MV-4-11 (cell line): ENCODE measurements at regions not wholly inside any gene's neighbourhood (a gene's known extent, or its start where the extent isn't known, plus 50 kb on each side); places are given as distances from the start of the nearest gene placed in this dataset.
"Not testable (repeated sequence)": the region's sequence is repeated elsewhere in the genome, so short reads cannot be mapped to it uniquely, and the experiment has no call there.

Experiments
- DNase-seq: peaks from one replicate; lab custom pipeline; 2025; lab: John Stamatoyannopoulos, UW

DNA sequence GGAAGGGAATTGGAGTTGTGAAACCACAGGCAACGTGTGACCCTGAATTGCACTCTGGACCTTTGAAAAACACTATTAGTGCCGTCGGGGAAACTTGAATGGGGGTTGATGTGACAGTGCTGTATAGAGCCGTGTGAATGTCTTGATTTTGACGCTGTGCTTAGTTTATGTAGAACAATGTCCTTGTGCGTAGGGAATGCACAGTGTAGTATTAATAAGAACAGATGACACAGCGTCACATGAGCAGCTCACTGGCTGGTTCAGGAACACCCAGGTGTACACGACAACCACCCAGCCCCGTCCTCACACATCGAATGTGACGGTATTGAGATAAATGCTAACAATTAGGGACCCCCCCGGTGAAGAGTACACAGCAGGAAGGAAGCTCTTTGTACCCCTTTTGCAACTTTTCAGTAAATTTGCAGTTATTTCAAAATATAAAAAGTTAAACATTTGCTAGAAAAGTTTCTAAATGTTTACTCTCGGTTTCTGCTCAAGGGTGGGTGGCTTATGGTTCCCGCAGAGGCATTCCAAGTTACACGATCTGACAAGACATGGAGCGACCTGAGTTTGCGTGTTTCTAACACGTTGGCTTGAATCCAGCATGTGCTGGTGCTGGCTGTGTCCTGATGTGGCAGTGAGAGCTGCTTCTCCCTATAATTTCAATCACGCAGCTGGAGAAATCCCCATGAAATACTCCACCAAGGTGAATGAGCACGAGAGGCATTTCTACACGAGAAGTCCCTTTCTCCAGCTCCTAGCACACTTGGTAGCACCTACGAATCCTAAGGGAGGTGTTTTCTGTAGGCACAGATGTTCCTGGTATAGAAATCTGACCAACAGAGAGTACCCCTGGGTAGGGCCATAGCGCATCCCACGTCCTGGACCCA, 208.0 kb upstream of the EXOC2 start:
- no peak for DNase-seq

- peak; percentile 67 for DNase-seq
Measured at GRCh38 chr6:897528-898207, 204.7 kb upstream of the EXOC2 start.

- DNase-seq = no peak
Measured at GRCh38 chr6:894274-894673, 201.3 kb upstream of the EXOC2 start.

DNA sequence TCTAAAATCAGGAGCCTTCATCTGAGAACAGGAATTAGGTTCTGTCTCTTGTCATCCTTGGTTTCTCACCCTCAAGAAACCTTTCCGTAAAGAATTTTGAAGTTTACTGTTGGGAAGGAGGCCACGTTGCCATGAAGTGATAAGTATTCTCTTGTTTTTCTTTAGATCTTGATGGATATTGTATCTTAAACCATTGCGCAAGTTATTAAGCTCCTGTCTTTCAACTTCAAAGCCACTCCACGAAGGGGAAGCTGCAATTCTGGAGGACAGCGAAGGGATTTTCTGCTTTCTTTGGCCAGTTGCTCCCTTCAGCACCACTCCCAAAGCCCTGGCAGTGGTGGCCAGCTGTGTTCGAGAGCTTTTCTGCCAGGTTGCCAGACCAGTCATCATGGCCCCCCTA, 198.1 kb upstream of the EXOC2 start:
- no peak for DNase-seq

GRCh38 chr6:890201-890600, 197.3 kb upstream of the EXOC2 start:
- DNase-seq = no peak

DNA sequence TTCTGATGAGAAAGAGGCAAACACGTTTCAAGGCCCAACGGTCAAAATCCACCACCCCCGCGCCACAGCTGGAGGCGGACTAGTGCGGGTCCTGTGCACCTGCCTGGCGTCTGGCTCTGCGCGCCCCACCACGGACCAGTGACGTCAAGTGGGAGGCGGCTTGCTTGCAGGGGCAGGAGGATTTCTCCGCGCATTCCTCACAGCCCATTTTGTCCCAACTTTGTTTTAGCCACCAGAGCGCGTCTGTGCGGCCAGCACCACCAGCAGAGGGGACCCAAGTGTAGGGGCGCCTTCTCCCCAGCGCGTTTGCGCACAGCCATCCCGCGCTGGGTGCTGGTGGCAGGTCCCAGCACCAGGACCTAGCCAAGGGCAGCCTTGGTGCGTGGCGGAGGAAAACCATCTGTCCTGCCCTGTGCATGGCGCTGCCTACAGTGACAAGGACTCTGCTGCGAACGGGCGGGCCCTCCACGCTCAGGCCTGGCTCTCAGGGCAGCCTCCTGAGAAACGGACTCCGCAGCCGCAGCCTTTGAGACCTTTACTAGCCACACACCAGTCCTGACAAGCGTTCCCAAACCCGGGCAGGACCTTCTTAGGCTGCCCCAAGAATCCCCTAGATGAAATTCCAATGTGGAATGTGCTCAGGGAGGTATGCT, 194.8 kb upstream of the EXOC2 start:
- DNase-seq = no peak

DNA sequence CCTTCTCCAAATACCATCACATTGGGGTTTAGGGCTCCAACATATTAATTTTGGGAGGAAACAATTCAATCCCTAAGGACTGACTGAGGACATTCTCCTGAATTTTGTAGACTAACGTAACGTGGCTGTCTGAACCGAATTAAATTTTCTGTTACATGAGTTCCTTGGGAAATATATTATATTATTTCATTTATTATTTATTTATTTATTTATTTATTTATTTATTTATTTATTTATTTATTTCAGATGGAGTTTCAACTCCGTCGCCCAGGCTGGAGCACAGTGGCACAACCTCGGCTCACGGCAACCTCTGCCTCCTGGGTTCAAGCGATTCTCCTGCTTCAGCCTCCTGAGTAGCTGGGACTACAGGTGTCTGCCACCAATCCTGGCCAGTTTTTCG, 193.2 kb upstream of the EXOC2 start:
- DNase-seq = not testable (repeated sequence)

DNA sequence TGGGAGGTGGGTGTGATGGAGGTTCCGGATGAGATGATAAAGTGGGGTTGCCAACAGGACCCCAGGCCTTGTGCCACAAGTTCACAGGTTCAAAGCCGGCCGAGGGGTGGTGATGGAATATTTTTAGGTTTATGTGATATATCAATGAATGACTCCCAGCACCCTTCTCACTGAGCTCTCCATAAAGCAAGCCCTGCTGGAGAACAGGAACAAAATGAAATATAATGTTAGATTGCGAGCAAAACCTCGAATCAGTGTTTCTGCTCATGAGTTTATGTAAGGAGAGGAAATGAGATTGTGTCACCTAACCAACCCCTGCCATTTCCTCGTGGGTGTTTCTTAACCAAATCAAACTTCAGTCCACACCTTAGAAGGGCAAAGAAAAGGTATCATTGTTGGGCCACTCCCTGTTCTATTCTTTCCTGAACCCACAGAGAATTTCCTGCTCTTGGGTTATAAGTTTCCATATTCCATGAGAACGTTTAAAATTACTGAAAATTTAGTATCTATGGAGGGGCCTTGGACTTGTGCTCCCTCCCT, 192.2 kb upstream of the EXOC2 start:
- DNase-seq = peak; percentile 59

- no peak for DNase-seq
Measured at GRCh38 chr6:884570-884969, 191.6 kb upstream of the EXOC2 start.

DNA sequence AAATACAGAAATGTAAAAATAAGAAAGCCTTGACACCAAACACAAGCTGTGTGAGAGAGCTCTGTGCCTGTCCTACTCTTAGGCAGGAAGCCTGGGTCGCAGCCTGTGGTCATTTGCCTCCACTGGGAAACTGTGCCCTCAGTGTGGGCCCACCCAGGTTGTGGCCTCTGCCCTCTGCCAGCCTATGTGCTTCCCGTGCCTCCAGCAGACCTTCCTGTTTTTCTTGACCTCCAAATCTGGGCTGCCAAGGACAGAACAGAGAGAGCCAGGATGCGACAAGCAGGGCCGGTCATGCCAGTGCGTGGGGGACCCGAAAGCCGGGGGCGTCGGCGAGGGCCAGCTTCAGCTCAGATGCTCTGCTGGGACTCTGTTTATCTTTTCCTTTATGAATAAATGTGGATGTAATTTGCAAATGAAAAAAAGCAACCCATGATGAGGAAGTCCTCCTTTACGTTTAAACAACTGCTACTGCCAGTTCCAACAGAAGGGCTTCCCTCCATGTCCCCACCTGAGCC, 189.2 kb upstream of the EXOC2 start:
- no peak for DNase-seq

DNA sequence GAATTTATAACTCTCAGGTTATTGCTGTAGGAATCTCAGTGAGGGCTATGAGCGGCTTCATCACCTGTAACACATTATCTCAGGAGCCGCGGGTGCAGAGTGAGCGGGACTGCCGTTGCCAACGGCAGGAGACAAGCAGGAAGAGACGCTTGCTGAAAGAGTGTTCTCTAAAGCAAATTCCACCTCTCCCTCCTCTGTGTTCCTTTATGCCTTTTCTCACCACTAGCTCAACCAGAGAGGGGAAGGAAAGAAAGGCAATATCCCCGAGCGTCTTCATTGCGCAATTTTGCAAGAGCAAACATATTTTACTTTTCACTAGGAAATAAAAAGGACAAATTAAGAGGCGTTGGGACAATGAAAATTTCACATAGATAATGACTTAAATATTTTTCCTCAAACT, 185.2 kb upstream of the EXOC2 start:
- DNase-seq = peak; percentile 41

- DNase-seq = no peak
Measured at GRCh38 chr6:875012-875411, 182.1 kb upstream of the EXOC2 start.

- no peak for DNase-seq
Measured at GRCh38 chr6:872570-873125, 179.7 kb upstream of the EXOC2 start.

GRCh38 chr6:871503-871902, 178.6 kb upstream of the EXOC2 start:
- DNase-seq = no peak

- no peak for DNase-seq
Measured at GRCh38 chr6:870096-870495, 177.2 kb upstream of the EXOC2 start.

DNA sequence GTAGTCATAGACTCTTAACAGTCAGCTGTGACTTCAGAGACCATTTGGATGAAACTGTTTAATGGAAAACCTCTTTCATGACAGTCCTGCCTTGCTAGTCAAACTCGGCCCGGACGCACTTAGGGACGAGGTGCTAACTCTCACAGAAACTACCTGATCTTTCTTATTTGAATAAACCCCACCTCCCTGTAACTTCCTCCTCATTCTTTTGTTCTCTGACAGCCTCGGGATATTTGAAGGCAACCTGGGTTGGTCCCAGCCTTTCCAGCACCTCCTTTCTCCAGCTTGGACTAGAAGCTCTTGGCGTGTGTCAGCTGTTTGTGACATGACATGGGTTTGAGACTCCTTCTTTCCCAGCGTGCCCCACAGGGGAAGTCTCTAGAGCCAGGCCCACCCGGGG, 175.3 kb upstream of the EXOC2 start:
- no peak for DNase-seq

DNA sequence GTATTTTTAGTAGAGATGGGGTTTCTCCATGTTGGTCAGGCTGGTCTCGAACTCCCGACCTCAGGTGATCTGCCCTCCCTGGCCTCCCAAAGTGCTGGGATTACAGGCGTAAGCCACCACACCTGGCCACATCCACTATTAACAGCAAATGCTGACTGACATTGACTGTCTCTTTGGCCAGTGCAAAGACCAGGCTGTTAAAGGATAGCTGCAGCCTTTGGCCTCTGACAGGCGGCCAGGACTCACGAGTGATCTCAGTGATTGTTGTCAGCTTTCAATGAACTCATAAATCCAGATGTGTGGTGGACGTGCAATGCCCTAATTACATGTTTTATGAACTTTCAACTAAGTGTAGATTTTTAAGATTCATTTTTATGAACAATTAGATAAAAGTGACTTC, 174.4 kb upstream of the EXOC2 start:
- DNase-seq = no peak

DNA sequence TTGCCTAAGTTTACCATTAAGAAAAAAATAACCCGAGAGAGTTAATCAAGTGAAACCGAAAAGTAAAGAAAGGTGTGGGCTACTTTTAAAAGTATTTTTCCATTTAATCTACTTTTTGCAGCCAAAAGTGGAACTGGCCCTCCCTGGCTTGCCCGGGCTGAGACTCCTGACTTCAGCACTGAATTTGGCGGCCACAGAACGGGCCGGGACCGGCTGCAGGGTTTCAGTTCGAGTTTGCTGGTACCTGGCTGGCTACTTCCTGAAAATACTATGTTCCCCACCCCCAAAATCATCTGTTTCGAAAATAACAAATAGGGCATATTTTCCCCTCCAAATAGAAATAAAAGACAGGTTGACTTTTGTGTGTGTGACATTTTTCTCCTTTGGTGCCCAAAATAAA, 173.4 kb upstream of the EXOC2 start:
- no peak for DNase-seq

DNA sequence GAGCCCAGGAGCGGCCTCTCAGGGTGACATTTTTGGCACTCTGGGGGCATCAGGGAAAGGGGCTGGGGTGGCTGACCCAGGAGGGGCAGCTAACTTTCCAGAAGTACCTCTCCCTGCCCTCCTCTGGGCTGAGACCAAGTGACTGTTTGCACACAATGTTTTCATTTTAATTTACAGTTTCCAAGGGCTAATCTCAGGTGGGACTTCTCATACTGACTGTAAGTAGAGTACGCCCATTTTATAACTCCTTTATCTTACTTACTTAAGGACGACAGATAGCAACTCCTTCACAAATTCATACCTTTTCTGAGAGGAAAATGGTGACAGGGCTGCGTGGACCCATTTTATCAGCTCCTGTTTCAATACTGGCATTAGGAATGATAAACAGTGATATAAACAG, 172.9 kb upstream of the EXOC2 start:
- DNase-seq = no peak

- DNase-seq = no peak
Measured at GRCh38 chr6:863831-864230, 170.9 kb upstream of the EXOC2 start.

DNA sequence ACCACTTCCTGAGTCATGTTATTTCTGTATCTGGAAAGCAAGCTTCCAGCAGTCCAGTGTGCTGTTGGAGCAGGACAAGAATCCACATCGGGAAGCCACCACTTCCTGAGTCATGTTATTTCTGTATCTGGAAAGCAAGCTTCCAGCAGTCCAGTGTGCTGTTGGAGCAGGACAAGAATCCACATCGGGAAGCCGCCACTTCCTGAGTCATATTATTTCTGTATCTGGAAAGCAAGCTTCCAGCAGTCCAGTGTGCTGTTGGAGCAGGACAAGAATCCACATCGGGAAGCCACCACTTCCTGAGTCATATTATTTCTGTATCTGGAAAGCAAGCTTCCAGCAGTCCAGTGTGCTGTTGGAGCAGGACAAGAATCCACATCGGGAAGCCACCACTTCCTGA, 170.2 kb upstream of the EXOC2 start:
- DNase-seq = not testable (repeated sequence)

GRCh38 chr6:859936-860335, 167.0 kb upstream of the EXOC2 start:
- DNase-seq = no peak
